Gastrocnemius medialis (tissue), 4 donors: ENCODE measurements at regions not wholly inside any gene's neighbourhood (a gene's known extent, or its start where the extent isn't known, plus 50 kb on each side); places are given as distances from the start of the nearest gene placed in this dataset.

Source experiments
- ATAC-seq, 2 donors: fragments of 150-250 bp; one replicate each; pipeline ENCODE4 v1.9.1; 2016
- DNase-seq, 2 donors: peaks; one replicate each; pipeline ENCODE4 v3.0.0-alpha.2; 2019
- H3K27ac ChIP-seq, 4 donors: fragments of 200-600 bp; sonication (generic); 1 replicate in 1 of 4; 2 replicates in 3 of 4; pipeline ENCODE4 v1.5.1; 2016 to 2018; ENCODE audit warnings: mild to moderate bottlenecking in 2 of 4, moderate library complexity in 1 of 4
- H3K27me3 ChIP-seq, 3 donors: fragments of 200-600 bp; sonication (generic) in 2 of 3; 1 replicate in 1 of 3; 2 replicates in 2 of 3; pipeline versions ENCODE4 v1.5.1 to v1.6.0; 2016 to 2019; ENCODE audit warnings: mild to moderate bottlenecking in 1 of 3, moderate library complexity in 1 of 3
- H3K36me3 ChIP-seq, 2 donors: fragments of 200-600 bp; sonication (generic) in 1 of 2; one replicate each; pipeline ENCODE4 v1.5.1; 2017 to 2018
- H3K4me1 ChIP-seq, 2 donors: fragments of 200-600 bp; sonication (generic) in 1 of 2; one replicate each; pipeline ENCODE4 v1.5.1; 2016 to 2017; ENCODE audit warnings: mild to moderate bottlenecking in 2 of 2
- H3K4me3 ChIP-seq, 4 donors: fragments of 200-600 bp; sonication (generic) in 3 of 4; 1 replicate in 1 of 4; 2 replicates in 3 of 4; pipeline ENCODE4 v1.5.1; 2016 to 2019; ENCODE audit warnings: mild to moderate bottlenecking in 2 of 4
- H3K9me3 ChIP-seq, 3 donors: fragments of 200-600 bp; sonication (generic) in 2 of 3; 1 replicate in 1 of 3; 2 replicates in 2 of 3; pipeline ENCODE4 v1.5.1; 2016 to 2019
- CTCF ChIP-seq, 5 experiments: fragments of 450-650 bp in 3 of 5; fragments of 200-600 bp in 2 of 5; sonication (generic) in 2 of 5; IDR thresholded peaks in 4 of 5; conservative IDR thresholded peaks in 1 of 5; 1 replicate in 4 of 5; 2 replicates in 1 of 5; pipeline ENCODE4 v1.5.1; 2016 to 2019; ENCODE audit warnings: antibody characterized with exemption in 5 of 5, mild to moderate bottlenecking in 3 of 5, moderate library complexity in 3 of 5
- POLR2A ChIP-seq, 2 donors: fragments of 450-650 bp; IDR thresholded peaks; one replicate each; pipeline ENCODE4 v1.6.1; 2017; ENCODE audit warnings: antibody characterized with exemption in 2 of 2, mild to moderate bottlenecking in 2 of 2, moderate library complexity in 2 of 2
- in situ Hi-C, 4 donors: fragments of 200-750 bp; cut with MboI; loops; one replicate each; pipeline versions ENCODE4 v1.15.0 to v1.8.0; 2017; ENCODE audit warnings: low sequenced_read_pairs in 4 of 4
- intact Hi-C: fragments of 100-400 bp; cut with DNase I; formaldehyde crosslinking; loops from one replicate; pipeline ENCODE4 v1.15.1; 2023; ENCODE audit warnings: low total_unique reads

DNA sequence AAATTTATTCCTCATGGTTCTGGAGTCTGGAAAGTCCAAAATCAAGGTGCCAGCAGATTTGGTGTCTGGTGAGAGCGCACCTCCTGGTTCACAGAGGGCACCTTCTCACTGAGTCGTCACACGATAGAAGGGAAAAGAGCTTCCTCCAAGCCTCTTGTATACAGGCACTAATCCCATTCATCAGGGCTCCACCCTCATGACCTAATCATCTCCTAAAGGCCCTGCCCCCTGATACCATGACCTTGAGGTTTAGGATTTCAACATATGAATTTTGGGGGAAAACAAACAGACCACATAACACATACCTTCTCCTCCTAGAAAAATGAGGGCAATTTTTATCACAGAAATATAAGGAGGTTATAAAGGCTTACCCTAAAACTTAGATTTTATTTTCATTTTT, 88.0 kb upstream of the NFIA start:
- no peak for TF ChIP-seq POLR2A (IDR thresholded peaks at IDR 0.05)
- no peak for ATAC-seq
- H3K27me3 ChIP-seq: no peaks in the 10 kb centered on the region
- no peak overlapping the region for H3K27ac ChIP-seq
- in situ Hi-C loops: no loop called here
- peaks cover 0 to 11% of the 10 kb centered on the region in 2 donors for H3K4me1 ChIP-seq
- no peaks in the 10 kb centered on the region for H3K36me3 ChIP-seq
- no peaks in the 10 kb centered on the region for H3K9me3 ChIP-seq
- intact Hi-C loops: no loop called here
- no peak for DNase-seq
- no peak overlapping the region for H3K4me3 ChIP-seq

DNA sequence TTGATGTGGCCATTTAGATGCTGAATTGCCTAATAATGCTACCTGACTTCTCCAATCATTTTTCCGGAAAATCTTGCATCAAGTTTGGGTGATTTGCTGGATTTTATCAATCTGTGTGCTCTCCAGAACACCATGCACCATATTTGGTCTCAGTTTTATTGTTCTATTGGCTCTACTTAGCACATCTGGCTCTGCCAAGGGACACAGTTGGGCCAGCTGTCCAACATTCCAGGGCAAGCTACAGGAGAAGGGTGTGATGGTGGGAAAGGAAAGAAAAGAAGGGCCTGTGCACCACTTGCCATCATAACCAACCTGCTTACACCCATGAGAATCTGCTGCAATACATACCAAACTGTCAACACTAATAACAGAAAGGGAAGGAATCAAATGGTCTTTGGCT, 90.2 kb upstream of the NFIA start:
- no peak for TF ChIP-seq CTCF (IDR thresholded peaks at IDR 0.05 in 4 of 5, conservative IDR thresholded peaks at IDR 0.05 in 1 of 5)
- no peak for TF ChIP-seq POLR2A (IDR thresholded peaks at IDR 0.05)
- ATAC-seq (no peak), DNase-seq (no peak)
- H3K9me3 ChIP-seq: no peaks in the 10 kb centered on the region
- H3K4me3 ChIP-seq: no peak overlapping the region
- in situ Hi-C loops (no loop called here), intact Hi-C loops (no loop called here)
- no peaks in the 10 kb centered on the region for H3K36me3 ChIP-seq
- peaks cover 4 to 12% of the 10 kb centered on the region in 2 donors for H3K4me1 ChIP-seq
- no peaks in the 10 kb centered on the region for H3K27me3 ChIP-seq
- no peak overlapping the region for H3K27ac ChIP-seq

DNA sequence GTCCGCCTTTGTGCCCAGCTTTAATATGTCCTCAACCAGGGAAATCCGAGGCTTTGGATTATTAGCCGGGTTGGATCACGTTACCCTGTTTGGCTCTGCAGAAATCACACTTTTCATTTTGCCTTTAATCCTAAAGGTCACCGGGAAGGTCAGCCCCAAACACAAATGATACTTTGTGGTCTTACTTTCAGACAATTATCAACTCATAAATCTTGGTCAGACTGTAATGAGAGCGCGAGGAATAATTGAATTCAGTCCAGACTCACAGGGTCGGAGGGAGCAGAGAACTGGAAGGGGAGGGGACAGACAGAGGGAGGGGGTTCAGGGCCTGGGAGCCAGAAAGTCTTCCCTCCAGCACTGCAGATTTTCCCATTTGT, 91.7 kb upstream of the NFIA start:
- Histone ChIP-seq H3K9me3 (no peaks in the 10 kb centered on the region), H3K4me3 (no peak overlapping the region)
- intact Hi-C loops: no loop called here

GRCh38 chr1:60989749-60990713, 92.3 kb upstream of the NFIA start:
- peak in 1 of 2 donors; percentile 19 for DNase-seq
- Histone ChIP-seq H3K36me3 (no peaks in the 10 kb centered on the region), H3K4me3 (no peak overlapping the region), H3K4me1 (peaks cover 4 to 12% of the 10 kb centered on the region in 2 donors), H3K27me3 (no peaks in the 10 kb centered on the region), H3K27ac (peak overlapping the region in 2 of 4 donors; percentile 24 to 44), H3K9me3 (no peaks in the 10 kb centered on the region)
- intact Hi-C loops (no loop called here), in situ Hi-C loops (loop anchor here in 1 of 4 donors (10.0 kb wide), 1 partner anchor 45 kb away; no protein-coding TSS in a partner anchor)
- no peak for TF ChIP-seq CTCF (IDR thresholded peaks at IDR 0.05 in 4 of 5, conservative IDR thresholded peaks at IDR 0.05 in 1 of 5)
- no peak for TF ChIP-seq POLR2A (IDR thresholded peaks at IDR 0.05)
- ATAC-seq: peak in 1 of 2 donors; percentile 37

More for the DNA sequence above, 91.7 kb upstream of the NFIA start:
- no peak for ATAC-seq
- Histone ChIP-seq H3K27ac (no peak overlapping the region), H3K36me3 (no peaks in the 10 kb centered on the region), H3K27me3 (no peaks in the 10 kb centered on the region), H3K4me1 (peaks cover 4 to 12% of the 10 kb centered on the region in 2 donors)
- no peak for TF ChIP-seq POLR2A (IDR thresholded peaks at IDR 0.05)
- TF ChIP-seq CTCF (IDR thresholded peaks at IDR 0.05 in 4 of 5, conservative IDR thresholded peaks at IDR 0.05 in 1 of 5): no peak
- DNase-seq: no peak
- in situ Hi-C loops: no loop called here

DNA sequence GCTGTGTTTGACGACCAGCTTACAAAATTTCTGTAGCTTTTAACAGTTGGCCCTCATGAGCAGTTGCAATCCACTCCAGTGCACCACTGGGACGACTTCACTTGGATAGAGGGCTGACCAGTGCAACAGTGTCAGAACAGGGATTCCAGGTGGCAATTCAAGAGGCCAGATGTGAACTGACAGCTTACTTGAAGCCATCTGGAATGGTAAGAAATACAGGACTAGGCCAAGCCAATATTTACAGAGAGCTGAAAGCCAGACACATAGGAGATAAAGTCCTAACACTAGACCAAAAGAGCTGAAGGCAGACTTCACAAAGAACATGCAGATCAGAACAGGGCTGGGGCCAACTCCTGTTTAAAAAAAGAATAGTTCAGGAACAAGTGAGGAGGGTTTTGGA, 93.5 kb upstream of the NFIA start:
- intact Hi-C loops (no loop called here), in situ Hi-C loops (loop anchor here in 1 of 4 donors (10.0 kb wide), 1 partner anchor 46 kb away; no protein-coding TSS in a partner anchor)
- ATAC-seq: no peak
- H3K4me3 ChIP-seq: no peak overlapping the region
- TF ChIP-seq CTCF (IDR thresholded peaks at IDR 0.05 in 4 of 5, conservative IDR thresholded peaks at IDR 0.05 in 1 of 5): no peak
- no peak for TF ChIP-seq POLR2A (IDR thresholded peaks at IDR 0.05)
- H3K27me3 ChIP-seq: no peaks in the 10 kb centered on the region
- peaks cover 4 to 18% of the 10 kb centered on the region in 2 donors for H3K4me1 ChIP-seq
- DNase-seq: no peak
- no peak overlapping the region for H3K27ac ChIP-seq
- H3K9me3 ChIP-seq: no peaks in the 10 kb centered on the region
- no peaks in the 10 kb centered on the region for H3K36me3 ChIP-seq
